ENCODE measurements at regions not wholly inside any gene's neighbourhood (a gene's known extent, or its start where the extent isn't known, plus 50 kb on each side); places are given as distances from the start of the nearest gene placed in this dataset.

- intact Hi-C loops (cut with DNase I), result no loop called here
- peak in 21 of 42 donors; percentile 11 to 73 (median 43) for DNase-seq
Observed at GRCh38 chr12:31228811-31229792, 96.8 kb downstream of the SINHCAF start.

- intact Hi-C loops (cut with DNase I), result no loop called here
- DNase-seq, result no peak
Observed at GRCh38 chr12:31230004-31230403, 95.9 kb downstream of the SINHCAF start.
